ENCODE measurements at regions not wholly inside any gene's neighbourhood (a gene's known extent, or its start where the extent isn't known, plus 50 kb on each side); places are given as distances from the start of the nearest gene placed in this dataset.

- no peak for TF ChIP-seq CTCF (conservative IDR thresholded peaks at IDR 0.05; ENCODE audit: low read depth, low read length)
- DNase-seq (ENCODE audit: low read depth) = no peak
- H3K4me3 ChIP-seq (ENCODE audit: low read depth, low read length) = no peak overlapping the region
Observed at GRCh38 chr7:16241017-16241416, 180.3 kb downstream of the CRPPA start.

GRCh38 chr7:16236381-16236780 is 185.0 kb downstream of the CRPPA start:
- TF ChIP-seq CTCF (conservative IDR thresholded peaks at IDR 0.05; ENCODE audit: low read depth, low read length) = no peak
- H3K4me3 ChIP-seq (ENCODE audit: low read depth, low read length) = no peak overlapping the region
- DNase-seq (ENCODE audit: low read depth) = no peak

- DNase-seq (ENCODE audit: low read depth) = no peak
- no peak overlapping the region for H3K4me3 ChIP-seq (ENCODE audit: low read depth, low read length)
- TF ChIP-seq CTCF (conservative IDR thresholded peaks at IDR 0.05; ENCODE audit: low read depth, low read length) = no peak
Observed at GRCh38 chr7:16235147-16236114, 185.9 kb downstream of the CRPPA start.

GRCh38 chr7:16234493-16235146 is 186.7 kb downstream of the CRPPA start:
- DNase-seq (ENCODE audit: low read depth) = no peak
- no peak overlapping the region for H3K4me3 ChIP-seq (ENCODE audit: low read depth, low read length)
- TF ChIP-seq CTCF (conservative IDR thresholded peaks at IDR 0.05; ENCODE audit: low read depth, low read length) = no peak

- TF ChIP-seq CTCF (conservative IDR thresholded peaks at IDR 0.05; ENCODE audit: low read depth, low read length) = no peak
- no peak for DNase-seq (ENCODE audit: low read depth)
Observed at GRCh38 chr7:16233517-16233916, 187.8 kb downstream of the CRPPA start.

GRCh38 chr7:16232273-16232672 is 189.1 kb downstream of the CRPPA start:
- no peak overlapping the region for H3K4me3 ChIP-seq (ENCODE audit: low read depth, low read length)
- DNase-seq (ENCODE audit: low read depth) = no peak
- no peak for TF ChIP-seq CTCF (conservative IDR thresholded peaks at IDR 0.05; ENCODE audit: low read depth, low read length)

More at GRCh38 chr7:16233517-16233916, 187.8 kb downstream of the CRPPA start:
- no peak overlapping the region for H3K4me3 ChIP-seq (ENCODE audit: low read depth, low read length)
